Colonic mucosa (tissue), 4 donors: ENCODE measurements at regions not wholly inside any gene's neighbourhood (a gene's known extent, or its start where the extent isn't known, plus 50 kb on each side); places are given as distances from the start of the nearest gene placed in this dataset.

ENCODE experiments used
- DNase-seq: peaks from one replicate; pipeline ENCODE4 v3.0.0-alpha.2; 2020
- H3K27ac ChIP-seq: fragments of 200-600 bp; one replicate; pipeline ENCODE4 v1.8.0; 2021
- H3K27me3 ChIP-seq: fragments of 200-600 bp; one replicate; pipeline ENCODE4 v1.8.0; 2021
- H3K36me3 ChIP-seq: fragments of 200-600 bp; one replicate; pipeline ENCODE4 v1.8.0; 2021
- H3K4me1 ChIP-seq: fragments of 200-600 bp; one replicate; pipeline ENCODE4 v1.8.0; 2021; ENCODE audit warnings: mild to moderate bottlenecking
- H3K4me3 ChIP-seq: fragments of 200-600 bp; one replicate; pipeline ENCODE4 v1.8.0; 2021
- H3K9ac ChIP-seq, 2 donors: one replicate each; pipeline ENCODE4 v1.7.0; 2013; ENCODE audit warnings: control low read depth in 2 of 2, low read depth in 2 of 2, low read length in 2 of 2
- H3K9me3 ChIP-seq: fragments of 200-600 bp; one replicate; pipeline ENCODE4 v1.8.0; 2021
- CTCF ChIP-seq: fragments of 200-600 bp; IDR thresholded peaks from one replicate; pipeline ENCODE4 v1.8.0; 2022; ENCODE audit warnings: antibody characterized with exemption, mild to moderate bottlenecking
- intact Hi-C: fragments of 100-400 bp; cut with DNase I; formaldehyde crosslinking; loops from one replicate; pipeline ENCODE4 v1.14.1; 2022
- donor health status: healthy.
- donor health status: DM: no; HTN: no; CAD: no.
- donor health status: DM: no; HTN: no; CAD: no.

GRCh38 chr11:25612806-25613205 lies 719.1 kb upstream of the ANO3 start:
- H3K9ac ChIP-seq: no peak overlapping the region
- intact Hi-C loops: no loop called here
- no peak overlapping the region for H3K27ac ChIP-seq
- no peak for DNase-seq
- no peak overlapping the region for H3K4me3 ChIP-seq
- H3K36me3 ChIP-seq: no peaks in the 10 kb centered on the region
- no peaks in the 10 kb centered on the region for H3K9me3 ChIP-seq
- no peaks in the 10 kb centered on the region for H3K27me3 ChIP-seq
- H3K4me1 ChIP-seq: no peaks in the 10 kb centered on the region
- no peak for TF ChIP-seq CTCF

GRCh38 chr11:25613451-25613850 lies 718.5 kb upstream of the ANO3 start:
- no peak overlapping the region for H3K4me3 ChIP-seq
- no peak for TF ChIP-seq CTCF
- no peaks in the 10 kb centered on the region for H3K4me1 ChIP-seq
- intact Hi-C loops: no loop called here
- H3K9me3 ChIP-seq: no peaks in the 10 kb centered on the region
- no peak overlapping the region for H3K9ac ChIP-seq
- H3K36me3 ChIP-seq: no peaks in the 10 kb centered on the region
- no peaks in the 10 kb centered on the region for H3K27me3 ChIP-seq
- H3K27ac ChIP-seq: no peak overlapping the region
- DNase-seq: no peak

GRCh38 chr11:25613865-25614264 lies 718.1 kb upstream of the ANO3 start:
- Histone ChIP-seq H3K4me3 (no peak overlapping the region), H3K36me3 (no peaks in the 10 kb centered on the region), H3K9ac (no peak overlapping the region), H3K9me3 (no peaks in the 10 kb centered on the region), H3K27me3 (no peaks in the 10 kb centered on the region), H3K4me1 (no peaks in the 10 kb centered on the region), H3K27ac (no peak overlapping the region)
- DNase-seq: no peak
- intact Hi-C loops: no loop called here
- TF ChIP-seq CTCF: no peak

- Histone ChIP-seq H3K4me3 (no peak overlapping the region), H3K9ac (no peak overlapping the region), H3K9me3 (no peaks in the 10 kb centered on the region)
These were observed 716.9 kb upstream of the ANO3 start for GRCh38 chr11:25615069-25615468.

GRCh38 chr11:25615841-25616240 lies 716.1 kb upstream of the ANO3 start:
- Histone ChIP-seq H3K27ac (no peak overlapping the region), H3K36me3 (no peaks in the 10 kb centered on the region), H3K4me1 (no peaks in the 10 kb centered on the region), H3K9ac (no peak overlapping the region), H3K9me3 (no peaks in the 10 kb centered on the region), H3K27me3 (no peaks in the 10 kb centered on the region), H3K4me3 (no peak overlapping the region)
- no peak for DNase-seq
- no peak for TF ChIP-seq CTCF
- intact Hi-C loops: no loop called here

More at GRCh38 chr11:25615069-25615468, 716.9 kb upstream of the ANO3 start:
- intact Hi-C loops: no loop called here
- DNase-seq: no peak
- no peak for TF ChIP-seq CTCF
- Histone ChIP-seq H3K4me1 (no peaks in the 10 kb centered on the region), H3K27ac (no peak overlapping the region), H3K36me3 (no peaks in the 10 kb centered on the region), H3K27me3 (no peaks in the 10 kb centered on the region)

- H3K9me3 ChIP-seq: no peaks in the 10 kb centered on the region
- DNase-seq: no peak
- intact Hi-C loops: no loop called here
- TF ChIP-seq CTCF: no peak
- no peak overlapping the region for H3K27ac ChIP-seq
- no peaks in the 10 kb centered on the region for H3K27me3 ChIP-seq
- H3K36me3 ChIP-seq: no peaks in the 10 kb centered on the region
- no peak overlapping the region for H3K4me3 ChIP-seq
- H3K4me1 ChIP-seq: no peaks in the 10 kb centered on the region
- H3K9ac ChIP-seq: no peak overlapping the region
These were observed 706.8 kb upstream of the ANO3 start for GRCh38 chr11:25625094-25625493.
